ENCODE measurements at regions not wholly inside any gene's neighbourhood (a gene's known extent, or its start where the extent isn't known, plus 50 kb on each side); places are given as distances from the start of the nearest gene placed in this dataset.
"Not testable (repeated sequence)": the region's sequence is repeated elsewhere in the genome, so short reads cannot be mapped to it uniquely, and the experiment has no call there.

DNA sequence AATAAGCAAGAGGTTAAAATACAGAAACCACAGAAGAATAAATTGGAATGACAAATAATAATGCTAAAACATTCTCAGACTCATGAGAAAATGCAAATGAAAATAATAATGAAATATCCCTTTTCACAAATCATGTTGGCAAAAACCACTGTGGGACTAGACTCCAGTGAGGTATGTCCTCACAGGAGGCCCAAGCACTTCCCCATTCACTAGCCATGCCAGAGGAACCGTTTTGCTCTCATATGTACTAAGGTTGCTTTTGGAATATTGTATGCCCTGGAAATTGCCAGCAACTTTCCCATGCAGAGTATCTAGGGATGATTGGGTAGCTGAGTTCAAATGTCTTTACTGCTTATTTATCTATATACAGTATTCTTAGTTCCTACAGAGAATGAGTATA is 106.2 kb upstream of the CHORDC1 start:
- DNase-seq: no peak

DNA sequence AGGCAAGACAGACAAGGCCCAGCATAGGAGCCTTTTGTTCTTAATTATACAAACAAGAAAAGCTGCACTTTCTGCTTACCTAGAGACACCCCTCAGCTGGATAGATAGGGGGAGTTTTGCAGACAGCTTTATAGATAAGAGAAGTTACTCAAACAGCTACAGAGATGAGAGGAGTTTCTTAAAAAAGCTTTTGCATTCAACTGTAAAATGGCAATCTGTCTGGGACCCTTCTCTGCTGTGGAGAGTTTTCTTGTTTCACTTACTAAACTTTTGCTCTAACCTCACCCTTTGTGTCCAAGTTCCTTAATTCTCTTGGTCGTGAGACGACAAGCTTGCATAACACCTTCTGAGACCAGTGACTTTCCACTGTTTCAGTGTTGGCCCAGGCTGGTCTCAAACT is 103.8 kb upstream of the CHORDC1 start:
- DNase-seq: no peak

DNA sequence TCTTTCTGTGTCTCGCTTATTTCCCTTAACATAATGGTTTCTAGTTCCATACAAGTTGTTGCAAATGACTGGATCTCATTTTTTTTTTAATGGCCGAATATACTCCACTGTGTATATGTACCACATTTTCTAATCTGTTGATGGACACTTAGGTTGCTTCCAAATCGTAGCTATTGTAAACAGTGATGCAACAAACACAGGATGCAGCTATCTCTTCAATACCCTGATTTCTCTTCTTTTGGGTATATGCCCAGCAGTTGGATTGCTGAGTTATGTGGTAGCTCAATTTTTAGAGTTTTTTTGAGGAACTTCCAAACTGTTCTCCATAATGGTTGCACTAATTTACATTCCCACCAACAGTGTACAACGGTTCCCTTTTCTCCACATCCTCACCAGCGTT is 100.4 kb upstream of the CHORDC1 start:
- DNase-seq: no peak

DNA sequence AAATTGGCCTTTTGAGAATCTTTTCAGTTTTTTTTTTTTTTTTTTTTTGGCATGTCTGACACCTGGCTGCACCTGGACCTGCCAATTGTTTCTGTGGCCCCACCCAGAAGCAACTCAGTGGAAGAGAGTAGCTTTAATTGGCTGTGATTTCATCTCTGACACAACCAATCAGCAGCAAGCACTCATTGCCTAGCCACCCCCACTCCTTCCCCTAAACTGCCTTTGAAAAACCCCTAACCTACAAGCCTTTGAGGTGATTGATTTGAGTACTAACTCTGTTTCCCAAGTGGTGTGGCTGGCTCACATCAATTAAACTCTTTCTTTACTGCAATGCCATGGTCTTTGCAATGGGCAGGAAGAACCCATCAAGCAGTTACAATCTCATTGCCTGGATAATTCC is 98.2 kb upstream of the CHORDC1 start:
- DNase-seq: peak; percentile 2

DNA sequence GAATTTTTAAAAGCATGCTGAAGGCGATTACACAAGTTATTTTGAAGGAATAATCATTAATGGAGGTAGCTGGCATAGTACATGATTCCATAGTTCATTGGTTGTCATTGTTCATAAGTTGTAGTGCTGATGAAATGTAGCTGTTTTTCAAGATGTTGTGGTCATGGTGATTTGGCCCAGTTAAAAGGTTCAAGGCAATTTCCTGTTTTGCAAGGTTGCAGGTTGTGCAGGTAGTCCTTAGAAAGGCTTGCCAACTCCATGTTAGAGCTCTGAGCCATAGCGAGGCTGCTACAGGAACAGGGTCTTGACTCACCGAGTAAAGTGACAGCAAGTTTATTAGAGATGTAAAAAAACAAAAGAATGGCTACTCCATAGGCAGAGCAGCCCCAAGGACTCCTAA is 95.8 kb upstream of the CHORDC1 start:
- DNase-seq: no peak

DNA sequence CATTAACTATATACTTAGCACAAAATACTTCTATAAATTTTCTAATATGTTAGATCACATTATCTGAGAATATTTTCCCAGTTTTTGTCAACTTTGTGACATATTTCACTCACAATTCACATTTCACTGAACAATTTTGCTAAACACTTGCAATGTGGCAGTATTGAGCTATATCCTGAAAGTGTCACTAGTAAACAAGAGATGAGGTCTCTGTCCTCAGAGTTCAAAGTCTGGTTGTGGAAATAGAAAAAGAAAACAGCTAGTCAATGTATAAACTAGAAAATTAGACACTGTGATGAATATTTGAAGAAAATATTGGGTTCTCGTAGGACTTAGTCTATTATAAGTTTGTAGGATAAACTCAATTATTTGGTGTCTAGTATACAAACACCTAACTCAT is 87.4 kb upstream of the CHORDC1 start:
- no peak for DNase-seq

DNA sequence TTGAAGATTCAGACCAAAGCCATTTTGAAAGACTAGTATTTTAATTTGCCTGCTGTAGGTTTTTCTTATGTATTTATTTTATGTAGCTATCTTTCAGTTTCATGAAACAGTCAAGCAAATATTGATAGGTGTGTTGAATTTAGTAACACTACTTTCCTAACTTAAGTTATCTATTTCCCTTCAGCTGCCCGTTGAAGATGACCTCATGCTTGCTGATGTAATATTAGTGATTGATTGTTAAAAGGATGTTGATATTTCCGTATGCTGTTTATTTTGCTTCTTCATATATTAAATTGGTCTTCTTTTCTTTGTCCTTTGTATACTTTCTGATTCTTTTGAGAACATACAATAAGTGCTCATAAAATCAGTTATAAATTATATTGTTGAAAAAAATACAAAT is 86.8 kb upstream of the CHORDC1 start:
- no peak for DNase-seq

DNA sequence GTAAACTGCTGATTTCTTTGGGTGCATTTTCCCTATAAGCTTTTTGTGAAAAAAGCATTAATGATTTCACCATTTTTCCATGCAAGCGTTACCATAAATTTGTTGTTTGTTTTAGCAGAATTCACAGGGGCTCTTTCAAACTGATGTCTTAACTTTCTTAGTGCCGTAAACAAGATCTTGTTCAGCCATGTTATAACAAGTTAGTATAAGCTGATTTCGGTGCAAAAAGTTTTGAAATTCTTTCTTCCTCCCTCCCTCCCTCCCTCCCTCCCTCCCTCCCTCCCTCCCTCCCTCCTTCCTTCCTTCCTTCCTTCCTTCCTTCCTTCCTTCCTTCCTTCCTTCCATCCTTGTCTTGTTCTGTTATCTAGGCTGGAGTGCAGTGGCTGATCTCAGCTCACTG is 71.7 kb upstream of the CHORDC1 start:
- DNase-seq: no peak

DNA sequence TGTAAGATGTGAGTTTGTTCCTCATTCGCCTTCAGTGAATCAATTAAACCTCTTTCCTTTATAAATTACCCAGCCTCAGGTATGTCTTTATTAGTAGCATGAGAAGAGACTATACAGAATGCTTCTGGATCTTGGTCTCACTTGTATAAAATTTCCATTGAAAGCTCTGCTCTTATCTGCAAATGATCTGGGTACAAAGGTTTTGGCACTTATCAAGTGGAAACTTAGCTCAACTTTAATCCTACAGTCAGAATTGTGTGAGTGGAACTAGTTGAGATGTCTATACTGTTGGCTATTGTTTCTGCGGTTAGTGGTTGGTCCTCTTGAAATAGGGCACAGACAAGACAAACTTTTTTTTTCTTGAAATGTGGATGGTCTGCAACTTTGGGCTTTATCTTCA is 71.2 kb upstream of the CHORDC1 start:
- DNase-seq: no peak

DNA sequence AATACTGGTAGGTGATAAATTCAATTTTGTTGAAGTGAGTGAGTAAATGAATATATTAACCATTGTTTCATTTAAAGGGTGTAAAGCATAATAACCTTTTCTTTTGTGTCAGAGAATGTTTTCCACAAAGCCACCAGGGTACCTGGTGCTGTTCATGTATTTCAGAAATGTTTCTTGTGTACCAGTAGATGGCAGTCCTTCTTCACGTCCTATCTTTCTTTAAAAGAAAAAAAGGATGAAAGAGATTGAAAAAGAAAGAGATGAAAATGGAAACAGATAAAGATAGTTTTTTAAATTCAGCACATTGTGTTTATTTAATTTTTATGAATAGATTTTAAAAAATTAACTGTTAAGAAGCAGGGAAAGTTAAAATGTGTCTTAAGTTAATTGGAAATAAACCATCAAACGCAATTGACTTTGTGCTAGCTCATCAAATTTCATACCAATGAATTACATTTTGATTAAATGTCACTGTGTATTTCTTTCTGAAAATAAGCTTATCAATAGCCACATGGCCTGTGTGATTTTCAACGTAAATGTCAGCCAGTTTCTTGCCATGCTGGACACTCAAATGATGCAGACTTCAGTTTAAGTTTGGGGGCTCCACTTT is 65.5 kb upstream of the CHORDC1 start:
- peak; percentile 3 for DNase-seq

DNA sequence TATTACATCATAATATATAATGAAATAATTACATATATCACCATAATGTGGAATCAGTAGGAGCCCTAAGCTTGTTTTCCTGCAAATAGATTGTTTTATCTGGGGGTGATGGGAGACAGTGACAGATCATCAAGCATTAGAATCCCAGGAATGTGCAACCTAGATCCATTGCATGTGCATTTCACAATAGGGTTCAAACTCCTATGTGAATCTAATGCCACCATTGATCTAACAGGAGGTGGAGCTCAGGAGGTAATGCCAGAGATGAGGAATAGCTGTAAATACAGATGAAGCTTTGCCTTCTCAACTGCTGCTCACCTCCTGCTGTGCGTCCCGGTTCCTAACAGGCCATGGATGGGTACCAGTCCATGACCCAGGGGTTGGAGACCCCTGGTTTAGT is 63.8 kb upstream of the CHORDC1 start:
- no peak for DNase-seq

DNA sequence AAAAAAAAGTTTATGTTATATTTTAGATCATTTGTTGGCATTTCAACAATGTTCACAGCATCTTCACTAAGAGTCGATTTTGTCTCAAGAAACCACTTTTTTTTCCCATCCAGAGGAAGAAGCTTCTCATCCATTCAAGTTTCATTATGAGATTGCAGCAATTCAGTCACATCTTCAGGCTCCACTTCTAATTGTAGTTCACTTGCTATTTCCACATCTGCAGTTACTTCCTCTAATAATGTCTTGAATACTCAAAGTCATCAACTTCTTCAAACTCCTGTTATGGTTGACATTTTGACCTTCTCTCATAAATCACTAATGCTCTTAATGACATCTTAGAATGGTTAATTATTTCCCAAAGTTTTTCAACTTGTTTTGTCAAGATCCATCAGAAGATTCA is 61.3 kb upstream of the CHORDC1 start:
- DNase-seq: no peak

DNA sequence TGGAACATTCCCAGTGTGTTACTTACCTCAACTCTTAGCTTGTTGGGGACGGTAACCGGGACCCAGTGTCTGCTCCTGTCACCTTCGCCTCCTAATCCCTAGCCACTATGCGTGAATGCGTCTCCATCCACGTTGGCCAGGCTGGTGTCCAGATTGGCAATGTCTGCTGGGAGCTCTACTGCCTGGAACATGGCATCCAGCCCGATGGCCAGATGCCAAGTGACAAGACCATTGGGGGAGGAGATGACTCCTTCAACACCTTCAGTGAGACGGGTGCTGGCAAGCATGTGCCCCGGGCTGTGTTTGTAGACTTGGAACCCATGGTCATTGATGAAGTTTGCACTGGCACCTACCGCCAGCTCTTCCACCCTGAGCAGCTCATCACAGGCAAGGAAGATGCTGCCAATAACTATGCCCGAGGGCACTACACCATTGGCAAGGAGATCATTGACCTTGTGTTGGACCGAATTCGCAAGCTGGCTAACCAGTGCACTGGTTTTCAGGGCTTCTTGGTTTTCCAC is 59.8 kb upstream of the CHORDC1 start:
- not testable (repeated sequence) for DNase-seq

DNA sequence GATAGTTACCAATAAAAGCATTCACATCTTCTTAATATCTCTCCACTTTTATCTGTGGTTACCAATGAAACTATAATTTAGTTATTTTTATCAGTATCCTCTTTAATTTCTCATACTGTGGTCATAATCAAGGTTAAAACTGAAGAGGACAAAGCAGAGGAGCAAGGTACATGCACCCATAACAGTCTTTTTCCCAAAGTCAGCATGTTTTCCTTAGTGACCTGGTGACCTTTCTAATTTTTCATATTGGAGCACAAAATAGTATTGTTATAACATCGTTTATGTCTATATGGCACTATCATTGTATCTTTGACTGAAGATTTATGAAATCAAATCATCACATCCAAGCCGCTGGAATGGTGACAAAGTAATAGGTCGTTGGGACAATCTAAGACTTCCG is 51.5 kb upstream of the CHORDC1 start:
- no peak for DNase-seq
